Common myeloid progenitor, CD34-positive (primary cell): ENCODE measurements at regions not wholly inside any gene's neighbourhood (a gene's known extent, or its start where the extent isn't known, plus 50 kb on each side); places are given as distances from the start of the nearest gene placed in this dataset.

Experiments used
- CTCF ChIA-PET: fragments of 350-600 bp; sonication (Branson Sonifier 250); formaldehyde crosslinking; loops from one replicate; lab custom pipeline; 2021; ENCODE audit warnings: antibody characterized with exemption; lab: Charles Lee
- POLR2A ChIA-PET: fragments of 350-600 bp; sonication (Branson Sonifier 250); formaldehyde crosslinking; loops from one replicate; lab custom pipeline; 2021; ENCODE audit warnings: antibody characterized with exemption; lab: Charles Lee
- DNase-seq, 3 donors: peaks; one replicate each; pipeline versions ENCODE4 v3.0.0 to v3.0.0-alpha.2; 2013
- H3K27ac ChIP-seq, 2 experiments: 1 replicate in 1 of 2; 2 replicates in 1 of 2; pipeline ENCODE4 v1.7.0; 2013; ENCODE audit warnings: inconsistent platforms in 2 of 2, low read length in 2 of 2, mild to moderate bottlenecking in 2 of 2, low read depth in 1 of 2, moderate library complexity in 1 of 2; ENCODE audit not compliant: severe bottlenecking in 2 of 2, insufficient read depth in 1 of 2, poor library complexity in 1 of 2
- H3K27me3 ChIP-seq, 5 experiments: replicated peaks in 2 of 5; 1 replicate in 3 of 5; 2 replicates in 2 of 5; pipeline versions ENCODE4 v1.6.1 to v1.7.0; 2013; ENCODE audit warnings: low read length in 4 of 5, mild to moderate bottlenecking in 2 of 5, moderate library complexity in 2 of 5, inconsistent platforms in 1 of 5; ENCODE audit not compliant: insufficient read depth in 5 of 5, control insufficient read depth in 4 of 5
- H3K36me3 ChIP-seq, 4 experiments: 1 replicate in 2 of 4; 2 replicates in 2 of 4; pipeline versions ENCODE4 v1.6.1 to v1.7.0; 2013; ENCODE audit warnings: low read length in 3 of 4, control low read depth in 1 of 4, mild to moderate bottlenecking in 1 of 4; ENCODE audit not compliant: control insufficient read depth in 4 of 4, insufficient read depth in 4 of 4
- H3K4me1 ChIP-seq, 4 experiments: 1 replicate in 3 of 4; 2 replicates in 1 of 4; pipeline versions ENCODE4 v1.6.1 to v1.7.1; 2013; ENCODE audit warnings: low read length in 3 of 4, mild to moderate bottlenecking in 3 of 4, control low read depth in 1 of 4, inconsistent platforms in 1 of 4, moderate library complexity in 1 of 4; ENCODE audit not compliant: control insufficient read depth in 4 of 4, insufficient read depth in 4 of 4; ENCODE audit errors: control extremely low read depth in 1 of 4
- H3K4me3 ChIP-seq, 7 experiments: 1 replicate in 4 of 7; 2 replicates in 3 of 7; pipeline versions ENCODE4 v1.5.1 to v1.7.0; 2013; ENCODE audit warnings: mild to moderate bottlenecking in 7 of 7, low read length in 6 of 7, moderate library complexity in 6 of 7, inconsistent platforms in 2 of 7, low read depth in 2 of 7, control low read depth in 1 of 7; ENCODE audit not compliant: insufficient read depth in 4 of 7, control insufficient read depth in 1 of 7; ENCODE audit errors: extremely low read depth in 1 of 7
- H3K9me3 ChIP-seq, 5 experiments: 1 replicate in 4 of 5; 2 replicates in 1 of 5; pipeline versions ENCODE4 v1.6.1 to v1.7.1; 2013; ENCODE audit warnings: low read length in 4 of 5, mild to moderate bottlenecking in 2 of 5, inconsistent platforms in 1 of 5, low read depth in 1 of 5, moderate library complexity in 1 of 5; ENCODE audit not compliant: control insufficient read depth in 4 of 5, insufficient read depth in 2 of 5; ENCODE audit errors: control extremely low read depth in 1 of 5
- WGBS: methylation state at CpG from one replicate; pipeline ENCODE4 v1.1.5; 2013; ENCODE audit not compliant: insufficient coverage; 5-methylcytosine and 5-hydroxymethylcytosine counted together

GRCh38 chr15:96403932-96404331, 73.4 kb downstream of the NR2F2 start:
- Histone ChIP-seq H3K4me1 (no peaks in the 10 kb centered on the region), H3K36me3 (no peaks in the 10 kb centered on the region), H3K27ac (no peak overlapping the region), H3K27me3 (peaks cover 6 to 74% (median 23%) of the 10 kb centered on the region in 5 experiments), H3K4me3 (no peak overlapping the region), H3K9me3 (peaks cover 0 to 3% (median 0%) of the 10 kb centered on the region in 5 experiments)
- no peak for DNase-seq
- ChIA-PET CTCF (no interaction called here), POLR2A (no interaction called here)
- WGBS: no CpG with 5 or more reads among the region's 1 CpG

GRCh38 chr15:96404560-96404959, 74.1 kb downstream of the NR2F2 start:
- no CpG with 5 or more reads among the region's 2 CpGs for WGBS
- H3K4me1 ChIP-seq: peaks cover 0 to 4% (median 0%) of the 10 kb centered on the region in 4 experiments
- peaks cover 0 to 3% (median 0%) of the 10 kb centered on the region in 5 experiments for H3K9me3 ChIP-seq
- POLR2A ChIA-PET: no interaction called here
- H3K27ac ChIP-seq: no peak overlapping the region
- CTCF ChIA-PET: no interaction called here
- H3K4me3 ChIP-seq: no peak overlapping the region
- peaks cover 6 to 74% (median 24%) of the 10 kb centered on the region in 5 experiments for H3K27me3 ChIP-seq
- H3K36me3 ChIP-seq: no peaks in the 10 kb centered on the region
- DNase-seq: no peak

- H3K27ac ChIP-seq: no peak overlapping the region
- peaks cover 0 to 4% (median 0%) of the 10 kb centered on the region in 4 experiments for H3K4me1 ChIP-seq
- no CpG with 5 or more reads among the region's 3 CpGs for WGBS
- peaks cover 0 to 3% (median 0%) of the 10 kb centered on the region in 5 experiments for H3K9me3 ChIP-seq
- H3K4me3 ChIP-seq: no peak overlapping the region
- ChIA-PET CTCF (no interaction called here), POLR2A (no interaction called here)
- DNase-seq: no peak
- H3K27me3 ChIP-seq: peaks cover 18 to 82% (median 32%) of the 10 kb centered on the region in 5 experiments
- H3K36me3 ChIP-seq: no peaks in the 10 kb centered on the region
Observed at GRCh38 chr15:96406291-96406690, 75.8 kb downstream of the NR2F2 start.

GRCh38 chr15:96406701-96407100, 76.2 kb downstream of the NR2F2 start:
- WGBS: 73% methylated on average over 7 of the region's 7 CpGs
- peaks cover 0 to 3% (median 0%) of the 10 kb centered on the region in 5 experiments for H3K9me3 ChIP-seq
- H3K27me3 ChIP-seq: peaks cover 19 to 84% (median 34%) of the 10 kb centered on the region in 5 experiments
- ChIA-PET POLR2A (no interaction called here), CTCF (no interaction called here)
- H3K4me3 ChIP-seq: no peak overlapping the region
- no peak overlapping the region for H3K27ac ChIP-seq
- H3K36me3 ChIP-seq: no peaks in the 10 kb centered on the region
- DNase-seq: no peak
- H3K4me1 ChIP-seq: peaks cover 0 to 4% (median 0%) of the 10 kb centered on the region in 4 experiments

- ChIA-PET POLR2A (no interaction called here), CTCF (no interaction called here)
- no peak overlapping the region for H3K27ac ChIP-seq
- peaks cover 21 to 88% (median 39%) of the 10 kb centered on the region in 5 experiments for H3K27me3 ChIP-seq
- no peak for DNase-seq
- H3K9me3 ChIP-seq: peaks cover 0 to 3% (median 0%) of the 10 kb centered on the region in 5 experiments
- no CpG with 5 or more reads among the region's 2 CpGs for WGBS
- peaks cover 0 to 4% (median 0%) of the 10 kb centered on the region in 4 experiments for H3K4me1 ChIP-seq
- no peak overlapping the region for H3K4me3 ChIP-seq
- no peaks in the 10 kb centered on the region for H3K36me3 ChIP-seq
Observed at GRCh38 chr15:96407482-96407881, 77.0 kb downstream of the NR2F2 start.

GRCh38 chr15:96408591-96409183, 78.2 kb downstream of the NR2F2 start:
- WGBS: 7% methylated on average over 20 of the region's 20 CpGs
- Histone ChIP-seq H3K4me3 (no peak overlapping the region), H3K27ac (no peak overlapping the region), H3K36me3 (no peaks in the 10 kb centered on the region), H3K27me3 (peaks cover 23 to 91% (median 45%) of the 10 kb centered on the region in 5 experiments), H3K9me3 (peaks cover 0 to 3% (median 0%) of the 10 kb centered on the region in 5 experiments), H3K4me1 (peaks cover 0 to 4% (median 0%) of the 10 kb centered on the region in 4 experiments)
- DNase-seq: no peak
- ChIA-PET POLR2A (no interaction called here), CTCF (no interaction called here)
